GM06990 (cell line): ENCODE measurements at regions not wholly inside any gene's neighbourhood (a gene's known extent, or its start where the extent isn't known, plus 50 kb on each side); places are given as distances from the start of the nearest gene placed in this dataset.

Source experiments
- DNase-seq: peaks from one replicate; pipeline ENCODE4 v3.0.0-alpha.2; 2011; ENCODE audit not compliant: insufficient read length; ENCODE audit errors: extremely low read depth
- H3K27me3 ChIP-seq: replicated peaks from 2 replicates; pipeline ENCODE4 v1.6.0; 2011; ENCODE audit warnings: low read length; ENCODE audit not compliant: control insufficient read depth, insufficient read depth
- H3K36me3 ChIP-seq: 2 replicates; pipeline ENCODE4 v1.5.1; 2011; ENCODE audit warnings: low read length; ENCODE audit not compliant: control insufficient read depth, insufficient read depth
- H3K4me3 ChIP-seq: replicated peaks from 2 replicates; pipeline ENCODE4 v1.5.1; 2011; ENCODE audit warnings: low read depth, mild to moderate bottlenecking, control low read depth, low read length
- CTCF ChIP-seq: IDR thresholded peaks from 2 replicates; pipeline ENCODE4 v1.5.1; 2011; ENCODE audit warnings: low read length, control low read depth, mild to moderate bottlenecking, inconsistent platforms; ENCODE audit not compliant: insufficient read depth, poor library complexity, severe bottlenecking

- no peak for DNase-seq
- Histone ChIP-seq H3K36me3 (no peaks in the 10 kb centered on the region), H3K27me3 (no peaks in the 10 kb centered on the region), H3K4me3 (no peak overlapping the region)
- TF ChIP-seq CTCF = no peak
Observed at GRCh38 chr4:189062047-189062820, 878.4 kb upstream of the FRG1 start.

GRCh38 chr4:189069772-189070171 lies 870.9 kb upstream of the FRG1 start:
- TF ChIP-seq CTCF = no peak

GRCh38 chr4:189071241-189071640 lies 869.4 kb upstream of the FRG1 start:
- no peak overlapping the region for H3K4me3 ChIP-seq
- no peak for DNase-seq
- H3K27me3 ChIP-seq = no peaks in the 10 kb centered on the region
- no peak for TF ChIP-seq CTCF
- no peaks in the 10 kb centered on the region for H3K36me3 ChIP-seq

More at GRCh38 chr4:189069772-189070171, 870.9 kb upstream of the FRG1 start:
- Histone ChIP-seq H3K4me3 (no peak overlapping the region), H3K36me3 (no peaks in the 10 kb centered on the region), H3K27me3 (no peaks in the 10 kb centered on the region)
- no peak for DNase-seq

GRCh38 chr4:189073739-189074138 lies 866.9 kb upstream of the FRG1 start:
- Histone ChIP-seq H3K27me3 (no peaks in the 10 kb centered on the region), H3K36me3 (no peaks in the 10 kb centered on the region), H3K4me3 (no peak overlapping the region)
- TF ChIP-seq CTCF = no peak
- DNase-seq = no peak

- TF ChIP-seq CTCF = no peak
- DNase-seq = no peak
- Histone ChIP-seq H3K36me3 (no peaks in the 10 kb centered on the region), H3K4me3 (no peak overlapping the region), H3K27me3 (no peaks in the 10 kb centered on the region)
Observed at GRCh38 chr4:189081826-189082225, 858.8 kb upstream of the FRG1 start.

- no peak for TF ChIP-seq CTCF
- H3K4me3 ChIP-seq = no peak overlapping the region
- DNase-seq = no peak
- no peaks in the 10 kb centered on the region for H3K27me3 ChIP-seq
- H3K36me3 ChIP-seq = no peaks in the 10 kb centered on the region
Observed at GRCh38 chr4:189083769-189084168, 856.9 kb upstream of the FRG1 start.
